Left ventricle myocardium inferior (tissue), 1 donor: ENCODE measurements at regions not wholly inside any gene's neighbourhood (a gene's known extent, or its start where the extent isn't known, plus 50 kb on each side); places are given as distances from the start of the nearest gene placed in this dataset.

ENCODE experiments used
- DNase-seq: peaks from one replicate; pipeline ENCODE4 v3.0.0-alpha.2; 2020
- H3K27ac ChIP-seq: fragments of 200-600 bp; replicated peaks from 2 replicates; pipeline ENCODE4 v1.8.0; 2021
- H3K27me3 ChIP-seq: fragments of 200-600 bp; 2 replicates; pipeline ENCODE4 v1.8.0; 2021; ENCODE audit warnings: low read depth
- H3K36me3 ChIP-seq: fragments of 200-600 bp; 2 replicates; pipeline ENCODE4 v1.8.0; 2021
- H3K4me1 ChIP-seq: fragments of 200-600 bp; 2 replicates; pipeline ENCODE4 v1.8.0; 2021
- H3K4me3 ChIP-seq: fragments of 200-600 bp; 2 replicates; pipeline ENCODE4 v1.8.0; 2021; ENCODE audit warnings: mild to moderate bottlenecking, moderate library complexity
- H3K9me3 ChIP-seq: fragments of 200-600 bp; replicated peaks from 2 replicates; pipeline ENCODE4 v1.8.0; 2021
- intact Hi-C: fragments of 100-400 bp; cut with micrococcal nuclease; formaldehyde crosslinking; loops from one replicate; pipeline ENCODE4 v1.11.0; 2022
- TF ChIP-seq, protein P1 (sequence below): fragments of 200-600 bp; IDR thresholded peaks from 2 replicates; pipeline ENCODE4 v1.8.0; 2021; ENCODE audit warnings: antibody characterized with exemption, mild to moderate bottlenecking, borderline replicate concordance
- donor health status: DM: no; HTN: yes; CAD: no; lungs with severe emphysema.

DNA sequence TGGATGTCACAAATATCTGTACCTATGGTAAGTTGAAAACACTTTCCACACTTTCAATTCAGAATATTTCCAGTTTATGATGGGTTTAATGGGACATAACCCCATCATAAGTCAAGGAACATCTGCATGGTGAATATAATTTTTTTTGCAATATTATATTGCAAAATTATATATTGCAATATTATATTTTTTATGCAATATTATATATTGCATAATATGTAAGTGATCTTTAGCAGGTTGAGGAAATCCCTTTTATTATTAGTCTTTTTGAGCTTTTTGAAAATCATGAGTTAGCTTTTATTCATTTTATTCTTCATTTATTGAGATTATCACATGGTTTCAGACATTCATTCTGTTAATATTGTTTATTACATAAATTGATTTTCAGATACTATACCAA, 342.2 kb upstream of the GALNT5 start:
- H3K27ac ChIP-seq = no peak overlapping the region
- peaks cover 12% of the 10 kb centered on the region for H3K9me3 ChIP-seq
- H3K4me1 ChIP-seq = no peaks in the 10 kb centered on the region
- DNase-seq = no peak
- H3K27me3 ChIP-seq = no peaks in the 10 kb centered on the region
- TF ChIP-seq, protein P1, sequence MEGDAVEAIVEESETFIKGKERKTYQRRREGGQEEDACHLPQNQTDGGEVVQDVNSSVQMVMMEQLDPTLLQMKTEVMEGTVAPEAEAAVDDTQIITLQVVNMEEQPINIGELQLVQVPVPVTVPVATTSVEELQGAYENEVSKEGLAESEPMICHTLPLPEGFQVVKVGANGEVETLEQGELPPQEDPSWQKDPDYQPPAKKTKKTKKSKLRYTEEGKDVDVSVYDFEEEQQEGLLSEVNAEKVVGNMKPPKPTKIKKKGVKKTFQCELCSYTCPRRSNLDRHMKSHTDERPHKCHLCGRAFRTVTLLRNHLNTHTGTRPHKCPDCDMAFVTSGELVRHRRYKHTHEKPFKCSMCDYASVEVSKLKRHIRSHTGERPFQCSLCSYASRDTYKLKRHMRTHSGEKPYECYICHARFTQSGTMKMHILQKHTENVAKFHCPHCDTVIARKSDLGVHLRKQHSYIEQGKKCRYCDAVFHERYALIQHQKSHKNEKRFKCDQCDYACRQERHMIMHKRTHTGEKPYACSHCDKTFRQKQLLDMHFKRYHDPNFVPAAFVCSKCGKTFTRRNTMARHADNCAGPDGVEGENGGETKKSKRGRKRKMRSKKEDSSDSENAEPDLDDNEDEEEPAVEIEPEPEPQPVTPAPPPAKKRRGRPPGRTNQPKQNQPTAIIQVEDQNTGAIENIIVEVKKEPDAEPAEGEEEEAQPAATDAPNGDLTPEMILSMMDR = no peak
- H3K36me3 ChIP-seq = no peaks in the 10 kb centered on the region
- intact Hi-C loops = no loop called here
- H3K4me3 ChIP-seq = no peak overlapping the region

DNA sequence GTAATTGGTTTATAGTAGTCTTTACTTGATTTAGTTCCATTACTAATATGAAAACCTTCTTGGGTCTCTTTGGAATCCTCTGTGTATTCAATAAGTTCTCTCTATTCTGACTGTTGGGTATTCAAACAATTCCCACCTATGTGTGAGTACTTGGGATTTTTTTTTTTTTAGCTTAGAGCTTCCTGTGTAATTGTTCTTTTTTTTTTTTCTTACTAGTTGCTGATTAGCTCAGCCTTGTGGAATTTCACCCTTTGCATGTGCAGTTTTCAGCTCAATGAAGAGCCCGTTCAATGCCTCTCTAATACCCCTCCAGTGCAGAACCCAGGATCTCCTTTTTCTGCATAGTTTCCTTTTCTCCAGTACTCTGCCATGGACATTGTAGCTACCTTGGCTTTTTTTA, 339.1 kb upstream of the GALNT5 start:
- H3K4me3 ChIP-seq = no peak overlapping the region
- TF ChIP-seq, protein P1 = no peak
- intact Hi-C loops = no loop called here

DNA sequence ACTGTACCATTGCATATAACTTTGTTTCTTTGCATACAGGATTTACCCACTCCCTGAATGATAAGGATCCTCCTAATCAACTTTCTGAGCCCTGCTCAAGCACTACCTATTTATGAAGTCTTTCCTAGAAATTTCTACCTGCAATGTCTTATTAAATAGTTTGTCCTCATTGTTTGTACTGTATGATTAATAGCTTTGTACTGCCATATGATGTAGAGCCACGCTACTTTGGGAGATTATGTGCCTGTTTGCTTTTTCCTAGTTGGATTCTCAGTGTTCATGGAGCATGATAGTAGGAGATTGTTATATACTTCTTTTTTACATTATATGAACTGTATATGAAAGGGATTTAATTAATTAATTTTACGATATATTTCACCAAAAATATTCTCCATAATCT, 327.1 kb upstream of the GALNT5 start:
- intact Hi-C loops = no loop called here
- Histone ChIP-seq H3K9me3 (no peaks in the 10 kb centered on the region), H3K4me1 (no peaks in the 10 kb centered on the region), H3K27me3 (no peaks in the 10 kb centered on the region), H3K4me3 (no peak overlapping the region), H3K27ac (no peak overlapping the region), H3K36me3 (no peaks in the 10 kb centered on the region)
- no peak for DNase-seq
- TF ChIP-seq, protein P1 = no peak

More for the DNA sequence above, 339.1 kb upstream of the GALNT5 start:
- H3K36me3 ChIP-seq = no peaks in the 10 kb centered on the region
- H3K4me1 ChIP-seq = no peaks in the 10 kb centered on the region
- peaks cover 12% of the 10 kb centered on the region for H3K9me3 ChIP-seq
- DNase-seq = no peak
- H3K27ac ChIP-seq = no peak overlapping the region
- H3K27me3 ChIP-seq = no peaks in the 10 kb centered on the region

DNA sequence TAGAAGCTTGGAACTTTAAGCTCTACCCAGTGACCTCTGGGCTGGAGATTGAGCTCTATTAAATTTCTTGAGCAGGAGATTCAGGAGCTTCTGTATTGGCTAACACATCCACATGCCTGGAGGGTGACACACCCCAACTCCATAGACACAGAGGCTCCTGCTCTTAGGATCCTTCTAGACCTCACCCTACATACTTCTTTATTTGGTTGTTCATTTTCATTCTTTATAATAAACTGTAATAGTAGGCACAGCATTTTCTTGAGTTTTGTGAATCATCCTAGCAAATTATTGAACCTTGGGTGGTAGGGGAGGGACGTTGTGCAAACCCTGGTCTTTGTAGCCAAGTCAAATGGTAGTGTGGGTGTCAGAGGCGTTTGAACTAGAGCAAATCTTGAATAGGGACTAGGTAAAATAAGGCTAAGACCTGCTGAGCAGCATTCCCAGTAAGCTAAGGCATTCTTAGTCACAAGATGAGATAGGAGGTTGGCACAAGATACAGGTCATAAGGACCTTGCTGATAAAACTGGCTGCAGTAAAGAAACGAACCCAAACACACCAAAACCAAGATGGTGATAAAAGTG, 323.8 kb upstream of the GALNT5 start:
- no peak for DNase-seq
- Histone ChIP-seq H3K27ac (no peak overlapping the region), H3K9me3 (no peaks in the 10 kb centered on the region), H3K27me3 (no peaks in the 10 kb centered on the region), H3K4me3 (no peak overlapping the region), H3K36me3 (no peaks in the 10 kb centered on the region), H3K4me1 (no peaks in the 10 kb centered on the region)
- intact Hi-C loops = no loop called here
- TF ChIP-seq, protein P1 = no peak

DNA sequence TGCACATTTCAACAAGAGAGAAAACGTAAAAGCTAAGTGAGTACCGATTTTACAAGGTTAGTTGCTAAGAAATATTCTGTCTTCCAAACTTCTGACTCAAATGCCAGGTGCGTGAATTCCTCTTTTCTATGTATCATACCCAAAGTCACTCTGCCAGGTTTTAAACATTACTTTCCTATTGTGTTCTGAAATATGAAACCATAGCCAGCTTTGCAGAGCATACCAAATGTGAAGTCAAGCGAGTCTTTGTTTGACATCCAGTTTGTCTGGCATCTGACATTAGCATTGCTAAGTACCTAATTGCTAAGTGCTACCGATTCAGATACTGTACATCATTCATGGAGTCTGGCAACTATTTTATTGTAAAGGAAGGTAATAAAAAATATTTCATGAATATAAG, 321.9 kb upstream of the GALNT5 start:
- H3K9me3 ChIP-seq = no peaks in the 10 kb centered on the region
- intact Hi-C loops = no loop called here
- TF ChIP-seq, protein P1 = no peak
- H3K27ac ChIP-seq = no peak overlapping the region
- no peaks in the 10 kb centered on the region for H3K27me3 ChIP-seq
- no peak for DNase-seq
- H3K36me3 ChIP-seq = no peaks in the 10 kb centered on the region
- H3K4me1 ChIP-seq = no peaks in the 10 kb centered on the region
- H3K4me3 ChIP-seq = no peak overlapping the region
